ENCODE measurements at regions not wholly inside any gene's neighbourhood (a gene's known extent, or its start where the extent isn't known, plus 50 kb on each side); places are given as distances from the start of the nearest gene placed in this dataset.

GRCh38 chr5:10921160-10921559 is 160.1 kb upstream of the DAP start:
- TF ChIP-seq CTCF (IDR thresholded peaks at IDR 0.05; ENCODE audit: insufficient read depth, low read depth, low read length, missing control alignments) = no peak
- DNase-seq (ENCODE audit: low read depth) = no peak
- no peak overlapping the region for H3K4me3 ChIP-seq (ENCODE audit: low read depth, low read length)

DNA sequence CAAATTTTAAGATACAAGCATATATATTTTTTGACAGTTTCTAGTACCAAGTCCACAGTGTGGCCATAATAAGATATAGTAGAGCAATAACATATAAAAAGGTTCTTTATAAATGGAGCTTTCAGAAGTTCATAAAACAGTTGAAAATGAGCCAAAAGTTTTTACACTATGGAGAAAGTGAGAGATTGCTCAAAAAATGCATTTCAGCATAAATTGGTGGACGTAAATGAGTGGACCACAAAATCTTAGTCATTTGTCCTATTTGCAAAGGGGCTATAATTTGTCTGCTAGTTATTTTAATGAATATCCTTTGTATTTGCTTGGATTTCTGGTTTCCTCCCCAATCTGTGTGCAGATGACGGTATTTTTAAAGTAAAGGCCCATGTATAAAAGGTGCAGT is 159.4 kb upstream of the DAP start:
- H3K4me3 ChIP-seq (ENCODE audit: low read depth, low read length) = no peak overlapping the region
- DNase-seq (ENCODE audit: low read depth) = no peak
- TF ChIP-seq CTCF (IDR thresholded peaks at IDR 0.05; ENCODE audit: insufficient read depth, low read depth, low read length, missing control alignments) = no peak

DNA sequence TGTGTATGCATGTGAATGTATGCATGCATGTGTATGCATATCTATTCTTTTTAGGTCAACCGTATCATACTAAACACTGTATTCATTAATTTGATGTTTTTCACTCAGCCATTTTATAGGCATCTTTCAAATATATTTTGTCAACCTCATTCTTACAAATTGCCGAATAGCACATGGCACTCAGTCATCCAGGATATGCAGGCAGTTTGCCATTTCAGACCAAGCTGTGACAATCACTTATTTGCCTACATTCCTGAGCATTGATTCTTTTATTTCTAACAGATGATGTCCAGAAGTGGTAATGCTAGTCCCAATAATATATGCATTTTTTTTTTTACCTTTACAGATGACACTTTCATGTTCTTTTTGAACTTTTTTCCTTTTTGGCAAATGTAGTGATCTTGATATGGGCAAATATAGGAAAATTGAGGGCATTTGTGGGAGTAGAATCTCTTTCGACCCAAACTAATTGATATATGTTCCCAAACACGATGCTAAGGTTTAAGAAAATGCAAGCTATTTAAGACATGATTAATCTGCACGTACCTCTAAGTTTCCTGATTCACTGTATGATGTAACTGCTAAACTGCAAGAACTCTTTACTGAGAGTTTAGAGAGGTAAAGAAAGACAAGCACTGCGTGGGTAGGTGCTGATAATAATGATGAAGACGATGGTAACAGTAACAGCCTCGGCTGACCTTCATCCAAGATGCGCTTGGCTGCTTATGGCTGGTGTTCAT is 153.9 kb upstream of the DAP start:
- no peak for TF ChIP-seq CTCF (IDR thresholded peaks at IDR 0.05; ENCODE audit: insufficient read depth, low read depth, low read length, missing control alignments)
- no peak for DNase-seq (ENCODE audit: low read depth)
- no peak overlapping the region for H3K4me3 ChIP-seq (ENCODE audit: low read depth, low read length)

DNA sequence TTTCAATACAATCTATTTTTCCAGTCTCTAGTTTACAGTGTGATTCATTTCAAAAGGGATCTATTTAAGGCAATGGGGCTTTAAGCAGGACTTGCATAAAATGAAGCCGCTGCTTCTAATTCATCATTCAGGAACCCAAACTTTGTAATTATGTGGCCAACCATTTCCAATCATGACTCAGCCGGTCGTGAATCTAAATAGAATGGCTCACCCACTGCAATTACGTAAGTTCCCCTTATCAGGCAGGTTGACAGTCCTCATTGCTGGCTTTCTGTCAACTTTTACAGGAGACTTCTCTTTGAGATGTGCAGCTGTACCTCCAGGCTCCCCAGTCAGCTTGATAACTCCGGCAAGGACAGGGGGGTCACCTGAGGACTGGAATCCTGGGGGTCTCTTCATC is 152.8 kb upstream of the DAP start:
- no peak for TF ChIP-seq CTCF (IDR thresholded peaks at IDR 0.05; ENCODE audit: insufficient read depth, low read depth, low read length, missing control alignments)
- no peak overlapping the region for H3K4me3 ChIP-seq (ENCODE audit: low read depth, low read length)
- peak; percentile 15 for DNase-seq (ENCODE audit: low read depth)

- TF ChIP-seq CTCF (IDR thresholded peaks at IDR 0.05; ENCODE audit: insufficient read depth, low read depth, low read length, missing control alignments) = no peak
- H3K4me3 ChIP-seq (ENCODE audit: low read depth, low read length) = no peak overlapping the region
- no peak for DNase-seq (ENCODE audit: low read depth)
Measured at GRCh38 chr5:10913181-10913810, 152.3 kb upstream of the DAP start.

DNA sequence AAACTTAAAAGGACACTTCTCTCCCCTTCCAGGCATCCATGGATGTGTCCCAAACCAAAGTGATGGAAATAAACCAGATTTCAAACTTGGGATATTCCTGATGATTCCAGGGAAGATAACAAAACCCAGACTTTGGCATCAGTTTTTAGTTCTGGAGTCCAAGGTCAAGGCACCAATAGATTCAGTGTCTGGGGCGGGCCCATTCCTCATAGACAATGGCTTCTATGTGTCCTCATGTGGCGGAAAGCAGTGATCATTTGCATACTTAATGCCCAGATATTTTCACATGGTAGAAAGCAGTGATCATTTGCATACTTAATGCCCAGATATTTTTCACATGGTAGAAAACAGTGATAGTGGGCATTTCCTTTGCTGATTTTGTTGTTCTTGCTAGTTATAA is 151.4 kb upstream of the DAP start:
- DNase-seq (ENCODE audit: low read depth) = no peak
- no peak for TF ChIP-seq CTCF (IDR thresholded peaks at IDR 0.05; ENCODE audit: insufficient read depth, low read depth, low read length, missing control alignments)

DNA sequence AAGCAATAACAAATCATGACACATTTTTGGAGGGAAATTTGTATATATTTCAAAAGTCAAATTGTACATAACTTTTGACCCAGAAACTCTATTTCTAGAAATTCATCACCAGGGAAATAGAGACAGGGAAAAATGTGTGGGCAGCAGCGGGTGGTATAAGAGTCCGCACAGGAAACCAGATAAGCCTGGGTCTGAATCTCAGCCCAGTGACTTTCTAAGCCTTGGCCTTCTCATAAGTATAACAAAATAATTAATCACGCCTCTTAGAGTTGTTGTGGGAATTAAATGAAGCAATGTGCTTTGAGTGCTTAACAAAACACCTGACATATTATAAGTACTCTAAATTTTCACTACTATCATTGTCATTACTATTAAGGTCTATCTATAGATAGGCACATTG is 149.2 kb upstream of the DAP start:
- TF ChIP-seq CTCF (IDR thresholded peaks at IDR 0.05; ENCODE audit: insufficient read depth, low read depth, low read length, missing control alignments) = no peak
- no peak overlapping the region for H3K4me3 ChIP-seq (ENCODE audit: low read depth, low read length)
- DNase-seq (ENCODE audit: low read depth) = no peak

More for the DNA sequence above, 151.4 kb upstream of the DAP start:
- H3K4me3 ChIP-seq (ENCODE audit: low read depth, low read length) = no peak overlapping the region

Measured in GM12865 (cell line).